Calu3 (cell line): ENCODE measurements at regions not wholly inside any gene's neighbourhood (a gene's known extent, or its start where the extent isn't known, plus 50 kb on each side); places are given as distances from the start of the nearest gene placed in this dataset.
"Not testable (repeated sequence)": the region's sequence is repeated elsewhere in the genome, so short reads cannot be mapped to it uniquely, and the experiment has no call there.

Experiments used
- BruUV-seq: library from RNA; stranded (reverse); fragments of 400-500 nt; replicated peaks from 2 replicates; lab custom pipeline; 2021; lab: Mats Ljungman, UMichigan
- CTCF ChIA-PET: fragments of 300-600 bp; sonication (Branson Sonifier 250); formaldehyde crosslinking; loops from one replicate; lab custom pipeline; 2022; ENCODE audit warnings: antibody characterized with exemption; lab: Charles Lee
- DNase-seq: peaks from one replicate; pipeline ENCODE4 v3.0.0; 2022
- H3K27ac Mint-ChIP-seq: one replicate; pipeline ENCODE4 v1.8.0; 2022; ENCODE audit warnings: mixed read lengths; ENCODE audit not compliant: unreplicated experiment
- H3K27me3 Mint-ChIP-seq: one replicate; pipeline ENCODE4 v1.8.0; 2022; ENCODE audit warnings: mixed read lengths; ENCODE audit not compliant: unreplicated experiment
- H3K36me3 Mint-ChIP-seq: one replicate; pipeline ENCODE4 v1.8.0; 2022; ENCODE audit warnings: mild to moderate bottlenecking, moderate library complexity, mixed read lengths; ENCODE audit not compliant: insufficient read depth, unreplicated experiment
- H3K4me1 Mint-ChIP-seq: one replicate; pipeline ENCODE4 v1.8.0; 2022; ENCODE audit warnings: mild to moderate bottlenecking, low read depth, mixed read lengths; ENCODE audit not compliant: unreplicated experiment
- H3K4me3 Mint-ChIP-seq: one replicate; pipeline ENCODE4 v1.8.0; 2022; ENCODE audit warnings: mild to moderate bottlenecking, low read depth, moderate library complexity, mixed read lengths; ENCODE audit not compliant: unreplicated experiment
- H3K9me3 Mint-ChIP-seq: one replicate; pipeline ENCODE4 v1.8.0; 2022; ENCODE audit warnings: low read depth, mixed read lengths; ENCODE audit not compliant: unreplicated experiment
- intact Hi-C: fragments of 100-400 bp; cut with micrococcal nuclease; formaldehyde crosslinking; loops from one replicate; pipeline ENCODE4 v1.10.0; 2022; ENCODE audit not compliant: unreplicated experiment
- TF ChIP-seq, protein P1 (sequence below): fragments of 200-600 bp; IDR thresholded peaks from one replicate; pipeline ENCODE4 v1.8.0; 2022; ENCODE audit warnings: antibody characterized with exemption; ENCODE audit not compliant: unreplicated experiment

DNA sequence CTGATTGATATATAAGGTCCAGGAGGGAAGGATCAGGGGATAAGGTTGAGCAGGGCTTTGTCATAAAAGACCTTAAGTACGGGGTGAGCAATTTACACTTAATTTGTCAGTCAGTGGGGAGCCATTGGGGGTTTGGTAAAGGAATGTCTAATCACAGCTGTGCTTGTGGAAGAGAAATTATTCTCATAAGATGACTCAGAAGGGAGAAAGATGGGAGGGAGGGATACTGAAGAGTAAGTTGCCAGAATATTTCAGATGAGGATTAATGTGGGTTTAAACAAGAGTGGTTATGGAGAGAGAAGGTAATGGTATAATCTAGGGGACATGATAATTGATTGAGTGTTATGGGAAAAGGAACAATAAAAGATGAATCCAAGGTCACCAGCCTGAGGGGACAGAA, 500.1 kb upstream of the CCDC196 start:
- no peaks in the 10 kb centered on the region for H3K9me3 Mint-ChIP-seq
- no peaks in the 10 kb centered on the region for H3K36me3 Mint-ChIP-seq
- H3K27ac Mint-ChIP-seq, result no peak overlapping the region
- no peak for DNase-seq
- no peak overlapping the region for H3K4me3 Mint-ChIP-seq
- intact Hi-C loops, result no loop called here
- CTCF ChIA-PET, result no interaction called here
- no TSS peak for BruUV-seq
- H3K27me3 Mint-ChIP-seq, result peaks cover 50% of the 10 kb centered on the region
- TF ChIP-seq, protein P1, sequence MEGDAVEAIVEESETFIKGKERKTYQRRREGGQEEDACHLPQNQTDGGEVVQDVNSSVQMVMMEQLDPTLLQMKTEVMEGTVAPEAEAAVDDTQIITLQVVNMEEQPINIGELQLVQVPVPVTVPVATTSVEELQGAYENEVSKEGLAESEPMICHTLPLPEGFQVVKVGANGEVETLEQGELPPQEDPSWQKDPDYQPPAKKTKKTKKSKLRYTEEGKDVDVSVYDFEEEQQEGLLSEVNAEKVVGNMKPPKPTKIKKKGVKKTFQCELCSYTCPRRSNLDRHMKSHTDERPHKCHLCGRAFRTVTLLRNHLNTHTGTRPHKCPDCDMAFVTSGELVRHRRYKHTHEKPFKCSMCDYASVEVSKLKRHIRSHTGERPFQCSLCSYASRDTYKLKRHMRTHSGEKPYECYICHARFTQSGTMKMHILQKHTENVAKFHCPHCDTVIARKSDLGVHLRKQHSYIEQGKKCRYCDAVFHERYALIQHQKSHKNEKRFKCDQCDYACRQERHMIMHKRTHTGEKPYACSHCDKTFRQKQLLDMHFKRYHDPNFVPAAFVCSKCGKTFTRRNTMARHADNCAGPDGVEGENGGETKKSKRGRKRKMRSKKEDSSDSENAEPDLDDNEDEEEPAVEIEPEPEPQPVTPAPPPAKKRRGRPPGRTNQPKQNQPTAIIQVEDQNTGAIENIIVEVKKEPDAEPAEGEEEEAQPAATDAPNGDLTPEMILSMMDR, result no peak
- H3K4me1 Mint-ChIP-seq, result no peaks in the 10 kb centered on the region

DNA sequence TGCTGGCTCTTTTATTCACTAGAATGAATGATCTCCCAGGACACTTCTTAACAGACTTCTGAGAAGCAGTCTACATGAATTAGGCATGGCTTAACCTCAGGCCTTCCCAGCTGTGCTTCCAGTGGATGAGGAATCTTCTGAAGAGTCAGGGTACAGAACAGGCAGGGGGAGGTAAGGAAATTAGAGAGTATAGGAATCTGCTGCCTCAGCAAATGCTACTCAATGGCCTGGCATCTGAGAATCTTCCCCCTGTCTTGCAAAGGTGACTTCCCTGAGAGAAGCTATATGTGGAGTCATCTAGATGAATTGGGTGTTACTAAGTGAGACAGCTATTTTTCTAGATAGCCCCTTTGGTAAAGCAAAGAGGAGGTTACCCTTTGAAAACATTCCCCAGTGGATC, 496.2 kb upstream of the CCDC196 start:
- Mint-ChIP-seq H3K27me3 (peaks cover 72% of the 10 kb centered on the region), H3K36me3 (no peaks in the 10 kb centered on the region), H3K4me1 (no peaks in the 10 kb centered on the region), H3K9me3 (no peaks in the 10 kb centered on the region), H3K27ac (no peak overlapping the region), H3K4me3 (no peak overlapping the region)
- BruUV-seq, result no TSS peak
- CTCF ChIA-PET, result no interaction called here
- DNase-seq, result no peak
- intact Hi-C loops, result no loop called here
- TF ChIP-seq, protein P1, result no peak

DNA sequence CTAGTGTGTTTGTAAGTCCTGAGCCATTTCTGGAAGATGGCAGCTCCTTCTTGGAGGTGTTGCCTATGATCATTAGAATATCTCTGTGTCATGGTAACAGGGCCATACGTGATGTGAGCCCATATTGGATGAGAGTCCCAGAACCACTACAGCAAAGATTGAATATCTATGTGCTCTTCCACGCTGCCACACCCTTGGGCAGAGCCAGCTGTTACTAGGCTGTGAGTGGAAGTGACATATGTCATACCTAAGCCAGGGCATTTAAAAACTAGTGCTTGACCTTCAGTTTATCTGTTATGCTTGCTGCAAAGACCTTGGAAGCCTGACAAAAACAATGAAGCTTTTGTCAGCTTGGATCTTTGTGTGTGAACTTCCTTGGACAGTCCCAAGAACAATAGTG, 495.1 kb upstream of the CCDC196 start:
- Mint-ChIP-seq H3K27ac (no peak overlapping the region), H3K4me3 (no peak overlapping the region), H3K4me1 (no peaks in the 10 kb centered on the region), H3K36me3 (no peaks in the 10 kb centered on the region), H3K9me3 (no peaks in the 10 kb centered on the region), H3K27me3 (peaks cover 72% of the 10 kb centered on the region)
- CTCF ChIA-PET, result interaction anchor here (0.6 kb wide), 1 partner anchor 517 kb away, joined by 5 read pairs; no protein-coding TSS in a partner anchor
- DNase-seq, result no peak
- intact Hi-C loops, result no loop called here
- BruUV-seq, result no TSS peak
- TF ChIP-seq, protein P1, result no peak

DNA sequence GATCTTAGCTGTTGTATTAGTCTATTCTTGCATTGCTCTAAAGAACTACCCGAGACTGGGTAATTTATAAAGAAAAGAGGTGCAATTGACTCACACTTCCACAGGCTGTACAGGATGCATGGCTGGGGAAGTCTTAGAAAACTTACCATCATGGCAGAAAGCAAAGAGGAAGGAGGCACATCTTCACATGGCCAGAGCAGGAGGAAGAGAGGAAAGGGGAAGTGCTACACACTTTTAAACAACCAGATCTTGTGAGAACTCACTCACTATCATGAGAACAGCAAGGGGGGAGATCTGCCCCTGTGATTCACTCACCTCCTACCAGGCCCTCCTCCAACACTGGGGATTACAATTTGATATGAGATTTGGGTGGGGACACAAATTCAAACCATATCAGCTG, 494.2 kb upstream of the CCDC196 start:
- BruUV-seq, CTCF ChIA-PET, H3K36me3 Mint-ChIP-seq, H3K4me3 Mint-ChIP-seq, intact Hi-C loops, H3K9me3 Mint-ChIP-seq, DNase-seq, H3K4me1 Mint-ChIP-seq, H3K27ac Mint-ChIP-seq: not testable (repeated sequence)
- peaks cover 65% of the 10 kb centered on the region for H3K27me3 Mint-ChIP-seq

DNA sequence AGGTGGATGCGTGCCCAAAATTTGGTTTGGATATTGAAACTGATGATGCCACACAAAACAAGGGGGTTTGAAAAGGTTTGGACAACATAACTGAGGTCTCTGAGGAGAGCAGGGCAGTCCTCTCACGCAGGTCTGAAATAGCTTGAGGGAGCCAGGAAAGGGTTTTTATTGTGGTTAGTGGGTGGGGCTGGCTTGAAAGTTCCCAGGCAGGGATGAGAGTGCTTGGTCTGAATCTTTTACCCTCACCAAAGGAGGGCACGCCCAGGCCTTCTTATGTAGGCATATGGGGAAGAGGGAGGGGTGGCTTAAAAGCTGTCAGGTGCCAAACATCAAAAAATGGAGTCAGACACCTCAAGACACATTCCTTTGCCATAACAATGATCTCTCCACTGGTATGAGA, 493.1 kb upstream of the CCDC196 start:
- H3K4me3 Mint-ChIP-seq, result no peak overlapping the region
- CTCF ChIA-PET, result no interaction called here
- TF ChIP-seq, protein P1, result no peak
- no TSS peak for BruUV-seq
- H3K27me3 Mint-ChIP-seq, result peaks cover 62% of the 10 kb centered on the region
- H3K9me3 Mint-ChIP-seq, result no peaks in the 10 kb centered on the region
- no peaks in the 10 kb centered on the region for H3K36me3 Mint-ChIP-seq
- no peak overlapping the region for H3K27ac Mint-ChIP-seq
- no peaks in the 10 kb centered on the region for H3K4me1 Mint-ChIP-seq
- no peak for DNase-seq
- intact Hi-C loops, result no loop called here
